Large intestine (tissue), 3 donors: ENCODE measurements at regions not wholly inside any gene's neighbourhood (a gene's known extent, or its start where the extent isn't known, plus 50 kb on each side); places are given as distances from the start of the nearest gene placed in this dataset.

Source experiments
- DNase-seq, 2 donors: peaks; one replicate each; pipeline versions ENCODE4 v3.0.0 to v3.0.0-alpha.2; 2013
- H3K27ac ChIP-seq: one replicate; pipeline ENCODE4 v1.5.1; 2013; ENCODE audit warnings: low read length
- H3K27me3 ChIP-seq: 2 replicates; pipeline ENCODE4 v1.6.1; 2013; ENCODE audit warnings: low read length; ENCODE audit not compliant: control insufficient read depth, insufficient read depth
- H3K36me3 ChIP-seq: 2 replicates; pipeline ENCODE4 v1.6.1; 2013; ENCODE audit warnings: low read length; ENCODE audit not compliant: control insufficient read depth, insufficient read depth
- H3K4me1 ChIP-seq: one replicate; pipeline ENCODE4 v1.6.1; 2013; ENCODE audit warnings: low read length; ENCODE audit not compliant: control insufficient read depth, insufficient read depth
- H3K4me3 ChIP-seq: one replicate; pipeline ENCODE4 v1.5.1; 2013; ENCODE audit warnings: low read length
- H3K9me3 ChIP-seq: one replicate; pipeline ENCODE4 v1.6.1; 2013; ENCODE audit warnings: mild to moderate bottlenecking, low read depth, low read length, moderate library complexity; ENCODE audit not compliant: control insufficient read depth
- WGBS: methylation state at CpG from one replicate; pipeline ENCODE4 v1.1.5; 2013; ENCODE audit warnings: low lambda C conversion rate; ENCODE audit not compliant: insufficient coverage; 5-methylcytosine and 5-hydroxymethylcytosine counted together

GRCh38 chr18:41700416-41700815 is 254.6 kb upstream of the PIK3C3 start:
- no peaks in the 10 kb centered on the region for H3K27me3 ChIP-seq
- no peak for DNase-seq
- no CpG with 5 or more reads among the region's 4 CpGs for WGBS

DNA sequence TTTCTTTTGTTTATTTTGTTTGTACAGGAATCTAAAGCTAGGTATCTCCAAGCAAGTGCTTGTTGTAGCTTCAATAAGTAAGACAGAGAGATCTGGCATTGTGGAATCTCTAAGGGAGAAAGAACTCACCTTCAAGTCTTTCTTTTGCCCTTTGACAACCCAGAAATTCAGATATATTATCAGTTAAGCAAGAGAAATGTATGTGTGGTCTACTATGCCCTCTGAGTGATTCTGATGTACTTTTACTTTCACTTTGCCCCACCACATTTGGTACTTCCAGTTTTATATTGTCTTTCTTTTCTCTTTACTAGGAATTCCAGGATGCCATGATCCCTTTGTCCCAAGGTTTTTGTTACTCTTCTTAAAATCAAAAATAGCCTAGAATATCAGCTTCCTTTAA is 259.6 kb upstream of the PIK3C3 start:
- H3K4me1 ChIP-seq: no peaks in the 10 kb centered on the region
- H3K27me3 ChIP-seq: no peaks in the 10 kb centered on the region
- H3K27ac ChIP-seq: no peak overlapping the region
- H3K36me3 ChIP-seq: no peaks in the 10 kb centered on the region
- H3K9me3 ChIP-seq: no peaks in the 10 kb centered on the region
- DNase-seq: no peak
- H3K4me3 ChIP-seq: no peak overlapping the region

More at GRCh38 chr18:41700416-41700815, 254.6 kb upstream of the PIK3C3 start:
- no peak overlapping the region for H3K27ac ChIP-seq
- H3K36me3 ChIP-seq: no peaks in the 10 kb centered on the region
- no peak overlapping the region for H3K4me3 ChIP-seq
- H3K9me3 ChIP-seq: no peaks in the 10 kb centered on the region
- H3K4me1 ChIP-seq: no peaks in the 10 kb centered on the region

DNA sequence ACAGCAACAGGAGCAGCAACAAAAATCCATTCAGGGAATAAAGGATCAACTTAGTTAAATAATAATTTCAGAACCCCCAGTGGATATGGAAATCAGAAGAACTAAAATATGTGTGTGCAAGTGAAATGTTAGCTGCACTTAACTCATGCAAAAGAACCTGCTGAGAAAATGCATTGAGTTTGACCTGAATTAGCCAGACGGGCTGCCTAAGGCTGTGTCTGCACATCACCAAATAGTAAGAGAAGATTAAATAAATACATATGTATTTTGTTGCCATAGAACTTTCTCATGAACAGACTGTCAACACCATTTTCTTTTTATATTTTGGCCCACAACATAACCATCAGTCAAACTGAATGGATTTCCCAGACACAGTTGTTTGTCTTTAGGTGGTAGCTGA is 262.0 kb upstream of the PIK3C3 start:
- no peak overlapping the region for H3K4me3 ChIP-seq
- no peaks in the 10 kb centered on the region for H3K27me3 ChIP-seq
- no peaks in the 10 kb centered on the region for H3K36me3 ChIP-seq
- WGBS: no CpG with 5 or more reads among the region's 1 CpG
- no peak overlapping the region for H3K27ac ChIP-seq
- no peaks in the 10 kb centered on the region for H3K9me3 ChIP-seq
- no peak for DNase-seq
- H3K4me1 ChIP-seq: no peaks in the 10 kb centered on the region

DNA sequence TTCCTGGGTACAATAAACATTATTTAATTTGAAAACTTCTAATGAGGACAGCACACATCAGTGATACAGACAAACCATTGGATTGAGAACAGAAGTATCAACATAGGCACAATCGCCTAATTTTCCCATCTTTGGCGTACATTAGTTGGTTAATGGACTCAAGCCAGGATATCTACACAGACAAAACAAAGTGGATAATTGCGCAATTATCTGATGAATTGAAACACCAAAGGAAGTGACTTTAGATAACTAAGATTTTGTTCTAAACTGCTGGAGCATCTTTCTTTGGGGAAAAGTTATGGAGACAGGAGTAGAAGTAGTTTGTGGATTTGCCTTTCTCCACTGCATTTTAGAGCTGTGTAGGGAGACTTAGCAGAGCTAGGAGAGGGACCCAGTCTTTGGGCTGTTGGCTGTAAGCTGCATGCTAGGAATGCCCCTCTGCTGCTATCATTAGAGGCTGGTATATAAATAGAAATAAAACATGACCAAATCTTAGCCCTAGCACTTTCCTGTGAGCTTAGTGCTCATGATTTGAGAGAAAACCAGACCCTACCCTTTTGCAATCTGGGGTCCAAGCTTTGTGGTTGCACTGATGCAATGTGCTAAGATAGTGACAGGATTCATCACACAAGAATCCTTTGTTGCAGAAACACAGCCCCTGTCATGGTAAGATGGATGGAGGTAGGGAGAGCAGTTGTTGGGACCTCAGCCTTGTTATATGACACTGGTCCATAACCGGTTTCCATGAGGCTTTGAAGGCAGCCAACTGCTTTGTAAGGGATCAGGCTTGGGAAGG is 264.5 kb upstream of the PIK3C3 start:
- WGBS: 78% methylated on average over 3 of the region's 4 CpGs
- Histone ChIP-seq H3K27ac (no peak overlapping the region), H3K4me1 (no peaks in the 10 kb centered on the region), H3K9me3 (no peaks in the 10 kb centered on the region), H3K4me3 (no peak overlapping the region), H3K36me3 (no peaks in the 10 kb centered on the region), H3K27me3 (no peaks in the 10 kb centered on the region)
- DNase-seq: no peak

DNA sequence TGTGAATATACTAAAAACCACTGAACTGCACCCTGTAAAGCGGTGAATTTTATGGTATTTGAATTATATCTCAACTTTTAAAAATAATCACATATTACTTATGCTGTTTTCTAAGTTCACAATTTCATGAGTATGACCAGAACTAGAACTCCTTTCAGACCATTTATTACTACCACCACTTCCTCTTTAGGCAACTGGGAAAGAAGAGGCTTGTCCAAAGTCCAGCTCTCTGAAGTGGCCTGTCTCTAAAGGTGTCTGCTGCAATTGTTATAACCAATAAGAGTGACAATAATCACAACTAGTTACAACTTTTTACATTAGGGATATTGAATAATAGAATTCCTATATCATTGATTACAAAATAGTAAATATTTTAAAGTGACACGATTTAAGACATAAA is 267.9 kb upstream of the PIK3C3 start:
- no peaks in the 10 kb centered on the region for H3K9me3 ChIP-seq
- no peaks in the 10 kb centered on the region for H3K4me1 ChIP-seq
- no peaks in the 10 kb centered on the region for H3K36me3 ChIP-seq
- no peak overlapping the region for H3K27ac ChIP-seq
- H3K4me3 ChIP-seq: no peak overlapping the region
- H3K27me3 ChIP-seq: no peaks in the 10 kb centered on the region
- no peak for DNase-seq
- WGBS: 100% methylated on average over 2 of the region's 2 CpGs

- Histone ChIP-seq H3K27ac (no peak overlapping the region), H3K4me3 (no peak overlapping the region), H3K9me3 (no peaks in the 10 kb centered on the region), H3K36me3 (no peaks in the 10 kb centered on the region), H3K4me1 (no peaks in the 10 kb centered on the region), H3K27me3 (no peaks in the 10 kb centered on the region)
- DNase-seq: no peak
- no CpG with 5 or more reads among the region's 8 CpGs for WGBS
Measured at GRCh38 chr18:41681138-41681880, 273.7 kb upstream of the PIK3C3 start.

DNA sequence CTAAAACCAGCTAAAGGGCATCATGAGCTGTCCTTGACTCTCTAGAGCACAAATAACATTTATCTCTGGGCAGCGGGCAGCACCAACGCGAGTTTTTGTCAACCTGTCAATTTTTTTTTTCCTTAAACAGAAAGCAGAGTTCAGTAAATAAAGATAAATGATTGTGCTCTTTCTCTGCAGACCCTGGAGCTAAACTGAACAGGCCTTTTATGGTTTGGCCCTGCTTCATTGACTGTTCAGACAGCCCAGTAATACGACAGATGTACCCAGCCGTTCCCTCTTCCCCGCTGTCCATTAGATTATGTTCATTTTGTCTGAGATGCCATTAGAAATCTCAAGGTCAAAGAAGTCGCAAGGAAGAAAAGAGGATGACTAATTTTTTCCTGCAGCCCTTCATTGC is 280.5 kb upstream of the PIK3C3 start:
- no peak overlapping the region for H3K4me3 ChIP-seq
- 45% methylated on average over 4 of the region's 7 CpGs for whole genome bisulfite sequencing
- no peak overlapping the region for H3K27ac ChIP-seq
- H3K4me1 ChIP-seq: no peaks in the 10 kb centered on the region
- H3K27me3 ChIP-seq: no peaks in the 10 kb centered on the region
- H3K36me3 ChIP-seq: no peaks in the 10 kb centered on the region
- no peaks in the 10 kb centered on the region for H3K9me3 ChIP-seq
- no peak for DNase-seq

DNA sequence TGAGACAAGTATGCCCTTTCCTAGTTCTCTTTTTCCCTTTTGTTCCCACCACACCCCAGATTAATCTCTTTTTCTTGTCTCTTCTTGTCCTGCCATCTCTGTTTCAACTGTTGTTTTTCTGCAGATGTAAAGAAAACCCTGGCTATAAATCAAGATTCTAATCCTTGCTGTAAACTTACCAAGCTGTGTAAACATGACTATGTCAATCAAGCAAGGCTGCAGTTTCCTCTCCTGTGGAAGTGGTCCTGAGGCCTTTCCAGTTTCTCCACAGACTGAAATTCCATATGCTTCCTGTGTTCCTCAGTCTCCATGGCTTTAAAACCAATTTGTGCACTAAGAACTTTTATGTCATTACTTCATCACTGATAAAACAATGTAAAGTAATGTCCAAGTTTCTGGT is 288.8 kb upstream of the PIK3C3 start:
- H3K27ac ChIP-seq: no peak overlapping the region
- no peaks in the 10 kb centered on the region for H3K36me3 ChIP-seq
- H3K9me3 ChIP-seq: no peaks in the 10 kb centered on the region
- H3K4me1 ChIP-seq: no peaks in the 10 kb centered on the region
- no peaks in the 10 kb centered on the region for H3K27me3 ChIP-seq
- H3K4me3 ChIP-seq: no peak overlapping the region
- no peak for DNase-seq

DNA sequence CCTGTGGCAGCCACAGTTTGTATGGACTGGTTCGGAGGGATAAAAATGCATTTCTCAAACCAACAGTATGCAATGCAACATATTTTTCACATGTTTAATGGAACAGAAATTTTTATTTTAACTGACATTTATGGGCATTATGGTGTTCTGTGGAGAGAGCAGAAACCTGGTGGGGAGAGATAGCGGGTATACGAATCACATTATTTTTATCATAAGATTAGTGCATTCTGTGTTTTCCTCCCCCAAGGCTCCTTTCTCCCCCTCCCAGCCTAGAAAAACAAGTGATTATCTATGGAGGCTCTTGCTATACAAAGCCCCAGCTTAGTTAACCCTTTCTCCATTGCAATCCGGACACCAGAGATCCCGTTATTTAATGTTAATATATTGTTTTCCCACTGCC is 289.8 kb upstream of the PIK3C3 start:
- Histone ChIP-seq H3K27me3 (no peaks in the 10 kb centered on the region), H3K36me3 (no peaks in the 10 kb centered on the region), H3K27ac (no peak overlapping the region), H3K4me3 (no peak overlapping the region), H3K9me3 (no peaks in the 10 kb centered on the region), H3K4me1 (no peaks in the 10 kb centered on the region)
- no CpG with 5 or more reads among the region's 5 CpGs for WGBS
- DNase-seq: no peak

- Histone ChIP-seq H3K36me3 (no peaks in the 10 kb centered on the region), H3K27ac (no peak overlapping the region), H3K27me3 (no peaks in the 10 kb centered on the region), H3K9me3 (no peaks in the 10 kb centered on the region), H3K4me3 (no peak overlapping the region), H3K4me1 (no peaks in the 10 kb centered on the region)
- DNase-seq: no peak
Measured at GRCh38 chr18:41660654-41661053, 294.4 kb upstream of the PIK3C3 start.
